Gastrocnemius medialis (tissue), 4 donors: ENCODE measurements at regions not wholly inside any gene's neighbourhood (a gene's known extent, or its start where the extent isn't known, plus 50 kb on each side); places are given as distances from the start of the nearest gene placed in this dataset.

Experiments
- POLR2A ChIP-seq, 2 donors: fragments of 450-650 bp; IDR thresholded peaks; one replicate each; pipeline ENCODE4 v1.6.1; 2017; ENCODE audit warnings: antibody characterized with exemption in 2 of 2, mild to moderate bottlenecking in 2 of 2, moderate library complexity in 2 of 2
- TF ChIP-seq, protein P1 (sequence below), 5 experiments: fragments of 450-650 bp in 3 of 5; fragments of 200-600 bp in 2 of 5; sonication (generic) in 2 of 5; IDR thresholded peaks in 4 of 5; conservative IDR thresholded peaks in 1 of 5; 1 replicate in 4 of 5; 2 replicates in 1 of 5; pipeline ENCODE4 v1.5.1; 2016 to 2019; ENCODE audit warnings: antibody characterized with exemption in 5 of 5, mild to moderate bottlenecking in 3 of 5, moderate library complexity in 3 of 5

DNA sequence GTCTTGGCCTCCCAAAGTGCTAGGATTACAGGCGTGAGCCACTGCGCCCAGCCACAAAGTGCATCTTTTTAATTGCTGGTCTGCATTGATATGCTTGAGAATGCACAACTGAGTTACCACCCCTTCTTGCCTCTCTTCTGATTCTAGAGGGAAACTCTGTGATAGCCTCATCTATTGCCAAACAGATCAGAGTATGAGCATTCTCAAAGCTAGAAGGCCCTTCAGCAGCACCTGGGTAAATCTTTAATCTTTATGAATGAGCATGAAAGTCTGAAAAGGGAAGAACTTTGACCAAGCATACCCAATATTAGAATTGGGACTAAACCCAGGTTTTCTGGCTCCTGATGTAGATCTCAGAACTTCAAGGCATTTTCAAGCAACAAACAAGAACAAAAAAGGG lies 298.3 kb upstream of the TNC start:
- no peak for TF ChIP-seq POLR2A (IDR thresholded peaks at IDR 0.05)
- TF ChIP-seq, protein P1, sequence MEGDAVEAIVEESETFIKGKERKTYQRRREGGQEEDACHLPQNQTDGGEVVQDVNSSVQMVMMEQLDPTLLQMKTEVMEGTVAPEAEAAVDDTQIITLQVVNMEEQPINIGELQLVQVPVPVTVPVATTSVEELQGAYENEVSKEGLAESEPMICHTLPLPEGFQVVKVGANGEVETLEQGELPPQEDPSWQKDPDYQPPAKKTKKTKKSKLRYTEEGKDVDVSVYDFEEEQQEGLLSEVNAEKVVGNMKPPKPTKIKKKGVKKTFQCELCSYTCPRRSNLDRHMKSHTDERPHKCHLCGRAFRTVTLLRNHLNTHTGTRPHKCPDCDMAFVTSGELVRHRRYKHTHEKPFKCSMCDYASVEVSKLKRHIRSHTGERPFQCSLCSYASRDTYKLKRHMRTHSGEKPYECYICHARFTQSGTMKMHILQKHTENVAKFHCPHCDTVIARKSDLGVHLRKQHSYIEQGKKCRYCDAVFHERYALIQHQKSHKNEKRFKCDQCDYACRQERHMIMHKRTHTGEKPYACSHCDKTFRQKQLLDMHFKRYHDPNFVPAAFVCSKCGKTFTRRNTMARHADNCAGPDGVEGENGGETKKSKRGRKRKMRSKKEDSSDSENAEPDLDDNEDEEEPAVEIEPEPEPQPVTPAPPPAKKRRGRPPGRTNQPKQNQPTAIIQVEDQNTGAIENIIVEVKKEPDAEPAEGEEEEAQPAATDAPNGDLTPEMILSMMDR (IDR thresholded peaks at IDR 0.05 in 4 of 5, conservative IDR thresholded peaks at IDR 0.05 in 1 of 5): no peak
